HT1080 (cell line): ENCODE measurements at regions not wholly inside any gene's neighbourhood (a gene's known extent, or its start where the extent isn't known, plus 50 kb on each side); places are given as distances from the start of the nearest gene placed in this dataset.

Source experiments
- DNase-seq: peaks from one replicate; pipeline ENCODE4 v3.0.0-alpha.2; 2015; ENCODE audit warnings: low read depth

- no peak for DNase-seq
These were observed 353.2 kb downstream of the PLPP3 start for GRCh38 chr1:56225964-56226815.

- no peak for DNase-seq
These were observed 355.4 kb downstream of the PLPP3 start for GRCh38 chr1:56223968-56224367.

GRCh38 chr1:56222914-56223540 lies 356.3 kb downstream of the PLPP3 start:
- DNase-seq = no peak

DNA sequence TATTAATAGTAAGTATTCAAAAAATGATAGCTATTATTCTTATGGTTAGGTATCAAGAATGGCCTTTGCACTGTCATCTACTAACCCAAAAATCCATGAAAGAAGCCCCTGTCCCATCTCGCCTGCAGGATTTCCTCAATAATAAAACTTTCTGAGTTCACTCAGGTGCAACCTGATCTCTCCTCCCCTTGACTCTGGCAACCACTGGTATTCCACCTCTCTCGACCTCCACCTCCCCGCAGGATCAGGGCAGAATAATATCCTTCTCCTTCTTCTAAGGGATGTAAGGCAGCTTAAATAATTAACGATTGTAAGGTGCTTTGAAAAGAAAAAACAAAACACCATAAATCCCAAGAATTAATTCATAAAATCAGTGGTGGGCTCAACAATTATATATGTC lies 359.3 kb downstream of the PLPP3 start:
- DNase-seq = no peak

GRCh38 chr1:56218023-56218422 lies 361.3 kb downstream of the PLPP3 start:
- DNase-seq = no peak

- DNase-seq = no peak
These were observed 363.1 kb downstream of the PLPP3 start for GRCh38 chr1:56216218-56216617.

- DNase-seq = no peak
These were observed 363.6 kb downstream of the PLPP3 start for GRCh38 chr1:56215771-56216170.

DNA sequence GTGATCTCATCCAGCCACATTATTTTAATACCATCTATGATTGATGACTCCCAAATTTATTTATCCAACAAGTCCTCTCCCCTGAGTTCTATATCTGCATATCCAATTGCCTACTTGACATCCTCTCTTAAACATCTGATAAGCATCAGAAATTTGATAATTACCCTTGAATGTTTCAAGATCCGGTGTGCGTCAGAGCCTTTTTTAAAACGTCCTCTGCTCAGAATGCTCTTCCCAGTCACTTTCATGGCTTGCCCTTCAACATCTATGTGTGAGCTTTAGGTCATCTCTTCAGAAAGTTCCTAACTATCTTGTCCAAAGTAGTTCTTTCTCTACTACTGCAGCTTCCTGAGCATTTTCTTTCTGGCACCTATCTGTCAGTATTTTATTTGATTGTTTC lies 364.3 kb downstream of the PLPP3 start:
- no peak for DNase-seq

GRCh38 chr1:56213068-56213467 lies 366.3 kb downstream of the PLPP3 start:
- DNase-seq = no peak

GRCh38 chr1:56212143-56212542 lies 367.2 kb downstream of the PLPP3 start:
- no peak for DNase-seq

- no peak for DNase-seq
These were observed 373.0 kb downstream of the PLPP3 start for GRCh38 chr1:56206391-56206790.

DNA sequence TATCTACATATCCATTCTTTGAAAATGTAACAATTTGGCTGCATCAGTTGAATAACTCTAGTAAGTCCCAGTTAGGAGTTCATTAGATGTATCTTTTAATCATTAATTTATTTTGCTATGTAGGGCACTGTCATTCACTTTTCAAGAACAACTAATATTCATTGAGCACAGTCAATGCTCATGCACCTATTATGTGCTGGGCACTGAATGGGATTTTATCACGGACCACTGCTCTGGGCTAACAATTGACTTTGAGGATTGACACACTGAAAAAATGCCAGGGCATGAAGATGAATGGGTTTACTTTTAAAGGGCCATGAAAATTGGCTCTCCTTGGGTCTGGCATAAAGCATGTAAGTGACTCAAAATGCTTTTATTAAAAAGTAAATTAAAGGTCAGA lies 375.2 kb downstream of the PLPP3 start:
- no peak for DNase-seq

DNA sequence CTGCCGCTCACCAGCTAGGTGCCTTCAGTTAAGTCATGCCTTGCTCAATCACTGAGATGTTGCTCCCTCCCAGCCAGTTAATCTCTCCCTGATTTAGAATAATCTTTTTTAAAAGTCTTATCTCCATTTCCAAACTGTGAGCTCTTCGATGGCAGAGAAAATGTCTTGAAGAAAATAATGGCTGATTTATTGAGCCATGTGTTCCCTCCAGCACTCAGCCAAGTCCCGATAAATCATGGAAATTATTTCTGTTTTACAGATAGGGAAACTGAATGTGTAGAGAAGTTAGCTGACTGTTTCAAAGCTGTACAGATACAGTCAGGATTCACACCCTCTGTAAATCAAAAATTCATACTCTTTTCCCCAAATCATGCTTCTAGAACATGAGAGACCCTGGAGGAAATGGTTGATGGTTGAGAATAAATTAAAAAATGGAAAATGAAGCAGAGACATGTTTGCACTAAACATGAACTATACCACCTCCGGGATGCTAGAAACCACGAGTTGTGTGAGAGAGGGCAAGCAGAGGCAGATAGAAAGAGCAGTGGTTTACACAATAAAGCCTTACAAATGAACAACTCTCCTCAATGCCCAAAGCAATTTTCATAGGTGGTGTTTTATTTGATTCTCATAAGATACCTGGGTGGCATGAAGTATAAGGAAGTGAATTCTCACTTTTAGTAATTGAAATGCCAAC lies 376.4 kb downstream of the PLPP3 start:
- no peak for DNase-seq

DNA sequence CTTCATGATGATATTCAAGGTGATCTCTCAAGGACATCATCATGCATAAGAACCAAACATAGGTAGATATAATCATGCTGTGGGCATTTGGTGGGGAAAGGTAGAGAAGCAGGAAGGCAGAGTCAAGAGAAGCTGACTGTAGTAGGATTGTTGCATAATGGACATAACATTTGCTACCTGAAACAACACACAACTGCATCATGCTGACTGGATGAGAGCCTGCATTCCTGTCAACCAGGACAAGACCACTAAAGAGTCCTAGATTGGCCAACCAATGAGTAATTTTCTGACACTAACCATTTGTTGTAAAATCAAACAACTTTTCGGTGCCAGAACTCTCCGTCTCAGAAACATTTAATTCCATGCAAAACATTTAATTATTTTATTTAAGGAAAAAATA lies 377.2 kb downstream of the PLPP3 start:
- no peak for DNase-seq

DNA sequence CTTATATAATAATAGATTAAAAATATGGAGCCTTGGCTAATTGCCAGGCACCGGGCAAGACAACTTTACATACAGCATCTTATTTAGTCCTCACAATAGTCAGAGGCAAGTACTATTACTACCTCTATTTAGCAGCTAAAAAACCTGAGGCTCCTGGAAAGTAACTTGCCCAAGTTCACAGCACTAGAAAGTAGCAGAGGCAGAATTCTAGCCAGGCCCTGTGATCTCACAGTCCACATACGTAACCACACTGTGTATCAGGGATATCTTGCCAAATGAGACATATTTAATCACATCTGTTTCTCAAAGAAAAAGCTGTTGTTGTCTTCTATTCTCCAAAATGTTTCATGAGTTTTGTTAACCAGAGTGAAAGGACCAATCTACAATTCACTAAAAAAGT lies 378.5 kb downstream of the PLPP3 start:
- DNase-seq = no peak

DNA sequence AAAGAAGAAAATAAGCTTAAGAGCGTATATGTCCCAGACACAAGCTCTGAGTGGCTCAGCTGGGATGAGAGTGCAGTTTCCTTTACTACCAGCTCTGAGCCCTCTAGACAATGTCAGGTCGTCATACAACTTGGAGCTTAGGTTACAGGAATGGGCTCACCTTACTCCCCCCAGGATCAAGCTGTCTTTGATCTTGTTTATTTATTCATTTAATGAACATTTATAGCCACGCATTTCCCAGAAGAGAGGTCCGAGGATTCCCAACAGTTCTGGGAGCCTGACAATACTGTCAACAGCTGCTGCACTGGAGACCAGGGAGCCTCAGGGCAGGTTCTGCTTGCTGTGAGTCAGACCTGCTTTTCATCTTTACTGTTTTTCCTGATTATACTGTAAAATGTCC lies 378.9 kb downstream of the PLPP3 start:
- no peak for DNase-seq

DNA sequence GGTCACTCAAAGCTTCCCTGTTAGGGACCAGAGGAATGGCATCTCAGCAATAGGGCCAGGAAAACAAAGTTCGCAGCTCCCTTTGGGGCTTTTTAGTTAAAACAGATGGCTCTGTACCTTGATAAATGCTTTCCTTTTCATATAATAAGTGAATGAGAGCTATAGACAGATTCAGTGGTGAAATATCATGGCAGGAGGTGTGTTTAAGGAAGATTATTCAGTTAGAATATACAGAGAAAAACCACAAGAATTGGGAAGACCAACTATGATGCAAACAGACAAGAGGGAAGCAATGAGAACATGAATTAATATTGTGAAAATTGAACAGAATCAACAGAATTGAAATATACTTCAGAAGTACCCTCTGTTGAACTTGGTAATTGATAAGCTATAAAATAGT lies 379.4 kb downstream of the PLPP3 start:
- DNase-seq = no peak

- DNase-seq = no peak
These were observed 380.3 kb downstream of the PLPP3 start for GRCh38 chr1:56199061-56199460.

GRCh38 chr1:56197946-56198345 lies 381.4 kb downstream of the PLPP3 start:
- DNase-seq = no peak

DNA sequence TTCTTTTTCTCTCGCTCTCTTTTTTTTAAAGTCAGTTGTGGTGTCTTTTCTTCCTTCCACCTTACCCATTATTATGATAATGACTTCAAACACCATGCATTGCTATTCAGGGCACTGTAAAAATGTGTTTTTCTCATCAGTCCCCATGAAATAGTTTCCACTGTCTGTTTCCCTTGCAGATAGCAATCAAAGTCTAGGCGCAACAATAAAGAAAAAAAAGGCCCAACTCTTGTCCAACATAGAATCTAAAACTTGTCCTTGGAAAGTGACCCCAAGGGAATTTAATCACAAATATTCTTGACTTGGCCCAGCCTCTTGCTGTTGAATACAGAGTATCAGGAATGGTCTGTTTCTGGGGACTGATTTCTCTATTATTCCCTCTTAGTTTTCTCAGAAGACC lies 382.5 kb downstream of the PLPP3 start:
- no peak for DNase-seq

- no peak for DNase-seq
These were observed 384.6 kb downstream of the PLPP3 start for GRCh38 chr1:56194701-56195300.

DNA sequence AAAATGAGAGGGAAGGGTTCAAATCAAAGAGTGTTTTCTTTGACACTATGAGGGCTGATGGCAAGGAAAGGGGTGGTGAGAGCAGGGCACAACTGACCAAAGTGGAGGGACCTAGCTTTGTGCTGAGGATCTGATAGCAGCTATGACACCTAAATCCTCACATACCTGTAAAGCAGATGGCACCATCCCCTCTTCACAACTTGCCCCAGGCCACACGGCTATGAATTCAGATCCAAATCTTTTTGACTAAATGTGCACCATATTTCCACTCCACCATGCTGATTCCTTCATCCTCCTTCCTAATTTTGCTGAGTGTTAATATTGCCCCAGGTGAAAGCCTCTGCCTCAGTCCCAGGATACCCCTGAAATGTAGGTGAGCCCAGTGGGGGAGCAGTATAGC lies 385.7 kb downstream of the PLPP3 start:
- DNase-seq = no peak
